ENCODE measurements at regions not wholly inside any gene's neighbourhood (a gene's known extent, or its start where the extent isn't known, plus 50 kb on each side); places are given as distances from the start of the nearest gene placed in this dataset.

- no peak for DNase-seq (ENCODE audit: extremely low read depth, insufficient read length)
- H3K36me3 ChIP-seq (ENCODE audit: control insufficient read depth, insufficient read depth, low read length), result no peaks in the 10 kb centered on the region
- H3K27me3 ChIP-seq (replicated peaks; ENCODE audit: control insufficient read depth, insufficient read depth, low read length), result no peaks in the 10 kb centered on the region
- no peak overlapping the region for H3K4me3 ChIP-seq (replicated peaks; ENCODE audit: low read depth, low read length)
- no peak for TF ChIP-seq CTCF (IDR thresholded peaks at IDR 0.05; ENCODE audit: insufficient read depth, low read length, poor library complexity, severe bottlenecking)
Observed at GRCh38 chr3:94564247-94564646, 501.4 kb downstream of the NSUN3 start.

GRCh38 chr3:94568041-94568440, 505.2 kb downstream of the NSUN3 start:
- Histone ChIP-seq H3K4me3 (replicated peaks; ENCODE audit: low read depth, low read length) (no peak overlapping the region), H3K36me3 (ENCODE audit: control insufficient read depth, insufficient read depth, low read length) (no peaks in the 10 kb centered on the region), H3K27me3 (replicated peaks; ENCODE audit: control insufficient read depth, insufficient read depth, low read length) (no peaks in the 10 kb centered on the region)
- TF ChIP-seq CTCF (IDR thresholded peaks at IDR 0.05; ENCODE audit: insufficient read depth, low read length, poor library complexity, severe bottlenecking), result no peak
- DNase-seq (ENCODE audit: extremely low read depth, insufficient read length), result no peak

- DNase-seq (ENCODE audit: extremely low read depth, insufficient read length), result no peak
- Histone ChIP-seq H3K36me3 (ENCODE audit: control insufficient read depth, insufficient read depth, low read length) (no peaks in the 10 kb centered on the region), H3K27me3 (replicated peaks; ENCODE audit: control insufficient read depth, insufficient read depth, low read length) (no peaks in the 10 kb centered on the region), H3K4me3 (replicated peaks; ENCODE audit: low read depth, low read length) (no peak overlapping the region)
- no peak for TF ChIP-seq CTCF (IDR thresholded peaks at IDR 0.05; ENCODE audit: insufficient read depth, low read length, poor library complexity, severe bottlenecking)
Observed at GRCh38 chr3:94573337-94573736, 510.5 kb downstream of the NSUN3 start.

- TF ChIP-seq CTCF (IDR thresholded peaks at IDR 0.05; ENCODE audit: insufficient read depth, low read length, poor library complexity, severe bottlenecking), result no peak
- Histone ChIP-seq H3K4me3 (replicated peaks; ENCODE audit: low read depth, low read length) (no peak overlapping the region), H3K27me3 (replicated peaks; ENCODE audit: control insufficient read depth, insufficient read depth, low read length) (no peaks in the 10 kb centered on the region), H3K36me3 (ENCODE audit: control insufficient read depth, insufficient read depth, low read length) (no peaks in the 10 kb centered on the region)
- no peak for DNase-seq (ENCODE audit: extremely low read depth, insufficient read length)
Observed at GRCh38 chr3:94587291-94587690, 524.4 kb downstream of the NSUN3 start.

GRCh38 chr3:94593526-94594150, 530.8 kb downstream of the NSUN3 start:
- Histone ChIP-seq H3K4me3 (replicated peaks; ENCODE audit: low read depth, low read length) (no peak overlapping the region), H3K27me3 (replicated peaks; ENCODE audit: control insufficient read depth, insufficient read depth, low read length) (no peaks in the 10 kb centered on the region), H3K36me3 (ENCODE audit: control insufficient read depth, insufficient read depth, low read length) (no peaks in the 10 kb centered on the region)
- DNase-seq (ENCODE audit: extremely low read depth, insufficient read length), result no peak
- TF ChIP-seq CTCF (IDR thresholded peaks at IDR 0.05; ENCODE audit: insufficient read depth, low read length, poor library complexity, severe bottlenecking), result no peak

GRCh38 chr3:94596141-94596540, 533.3 kb downstream of the NSUN3 start:
- no peaks in the 10 kb centered on the region for H3K27me3 ChIP-seq (replicated peaks; ENCODE audit: control insufficient read depth, insufficient read depth, low read length)
- H3K4me3 ChIP-seq (replicated peaks; ENCODE audit: low read depth, low read length), result no peak overlapping the region
- TF ChIP-seq CTCF (IDR thresholded peaks at IDR 0.05; ENCODE audit: insufficient read depth, low read length, poor library complexity, severe bottlenecking), result no peak
- no peak for DNase-seq (ENCODE audit: extremely low read depth, insufficient read length)
- no peaks in the 10 kb centered on the region for H3K36me3 ChIP-seq (ENCODE audit: control insufficient read depth, insufficient read depth, low read length)
